Erythroblast (primary cell): ENCODE measurements at regions not wholly inside any gene's neighbourhood (a gene's known extent, or its start where the extent isn't known, plus 50 kb on each side); places are given as distances from the start of the nearest gene placed in this dataset.

Experiments
- GATA1 ChIP-seq: IDR thresholded peaks from 2 replicates; pipeline ENCODE4 v1.6.1; 2011; ENCODE audit warnings: low read depth, mild to moderate bottlenecking, control low read depth, low read length, moderate library complexity
- POLR2A ChIP-seq: IDR thresholded peaks from 2 replicates; pipeline ENCODE4 v1.6.1; 2011; ENCODE audit warnings: mild to moderate bottlenecking, low read length

GRCh38 chr4:38605753-38606586, 58.0 kb upstream of the KLF3 start:
- TF ChIP-seq POLR2A = no peak
- TF ChIP-seq GATA1 = no peak
